ENCODE measurements at regions not wholly inside any gene's neighbourhood (a gene's known extent, or its start where the extent isn't known, plus 50 kb on each side); places are given as distances from the start of the nearest gene placed in this dataset.

- TF ChIP-seq, protein P1, sequence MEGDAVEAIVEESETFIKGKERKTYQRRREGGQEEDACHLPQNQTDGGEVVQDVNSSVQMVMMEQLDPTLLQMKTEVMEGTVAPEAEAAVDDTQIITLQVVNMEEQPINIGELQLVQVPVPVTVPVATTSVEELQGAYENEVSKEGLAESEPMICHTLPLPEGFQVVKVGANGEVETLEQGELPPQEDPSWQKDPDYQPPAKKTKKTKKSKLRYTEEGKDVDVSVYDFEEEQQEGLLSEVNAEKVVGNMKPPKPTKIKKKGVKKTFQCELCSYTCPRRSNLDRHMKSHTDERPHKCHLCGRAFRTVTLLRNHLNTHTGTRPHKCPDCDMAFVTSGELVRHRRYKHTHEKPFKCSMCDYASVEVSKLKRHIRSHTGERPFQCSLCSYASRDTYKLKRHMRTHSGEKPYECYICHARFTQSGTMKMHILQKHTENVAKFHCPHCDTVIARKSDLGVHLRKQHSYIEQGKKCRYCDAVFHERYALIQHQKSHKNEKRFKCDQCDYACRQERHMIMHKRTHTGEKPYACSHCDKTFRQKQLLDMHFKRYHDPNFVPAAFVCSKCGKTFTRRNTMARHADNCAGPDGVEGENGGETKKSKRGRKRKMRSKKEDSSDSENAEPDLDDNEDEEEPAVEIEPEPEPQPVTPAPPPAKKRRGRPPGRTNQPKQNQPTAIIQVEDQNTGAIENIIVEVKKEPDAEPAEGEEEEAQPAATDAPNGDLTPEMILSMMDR (IDR thresholded peaks at IDR 0.05) = no peak
- no peak for TF ChIP-seq POLR2A (IDR thresholded peaks at IDR 0.05)
Measured at GRCh38 chr21:32843561-32843960, 72.0 kb upstream of the PAXBP1 start.
